ENCODE measurements at regions not wholly inside any gene's neighbourhood (a gene's known extent, or its start where the extent isn't known, plus 50 kb on each side); places are given as distances from the start of the nearest gene placed in this dataset.

GRCh38 chr13:89925107-89925506 lies 1422.4 kb upstream of the MIR17HG start:
- Histone ChIP-seq H3K9me3 (ENCODE audit: control insufficient read depth, insufficient read depth, low read length) (no peaks in the 10 kb centered on the region), H3K27me3 (ENCODE audit: control insufficient read depth, insufficient read depth, low read length) (no peaks in the 10 kb centered on the region), H3K27ac (ENCODE audit: low read depth, low read length) (no peak overlapping the region), H3K4me1 (ENCODE audit: control insufficient read depth, insufficient read depth, low read length) (no peaks in the 10 kb centered on the region), H3K36me3 (ENCODE audit: control insufficient read depth, insufficient read depth, low read length) (no peaks in the 10 kb centered on the region), H3K4me3 (ENCODE audit: low read depth, low read length) (no peak overlapping the region)
- WGBS (ENCODE audit: insufficient coverage), result 56% methylated on average over 2 of the region's 2 CpGs
- DNase-seq (ENCODE audit: low read depth in 4 of 6, low spot score in 6 of 6), result peak in 3 of 6 donors; percentile 2 to 45 (median 20)

GRCh38 chr13:89930861-89931260 lies 1416.6 kb upstream of the MIR17HG start:
- WGBS (ENCODE audit: insufficient coverage), result 89% methylated on average over 2 of the region's 2 CpGs
- Histone ChIP-seq H3K36me3 (ENCODE audit: control insufficient read depth, insufficient read depth, low read length) (no peaks in the 10 kb centered on the region), H3K4me3 (ENCODE audit: low read depth, low read length) (no peak overlapping the region), H3K4me1 (ENCODE audit: control insufficient read depth, insufficient read depth, low read length) (no peaks in the 10 kb centered on the region), H3K27ac (ENCODE audit: low read depth, low read length) (no peak overlapping the region), H3K9me3 (ENCODE audit: control insufficient read depth, insufficient read depth, low read length) (no peaks in the 10 kb centered on the region), H3K27me3 (ENCODE audit: control insufficient read depth, insufficient read depth, low read length) (no peaks in the 10 kb centered on the region)
- DNase-seq (ENCODE audit: low read depth in 4 of 6, low spot score in 6 of 6), result no peak

GRCh38 chr13:89932902-89933301 lies 1414.6 kb upstream of the MIR17HG start:
- Histone ChIP-seq H3K27ac (ENCODE audit: low read depth, low read length) (no peak overlapping the region), H3K27me3 (ENCODE audit: control insufficient read depth, insufficient read depth, low read length) (no peaks in the 10 kb centered on the region), H3K36me3 (ENCODE audit: control insufficient read depth, insufficient read depth, low read length) (no peaks in the 10 kb centered on the region), H3K4me1 (ENCODE audit: control insufficient read depth, insufficient read depth, low read length) (no peaks in the 10 kb centered on the region), H3K9me3 (ENCODE audit: control insufficient read depth, insufficient read depth, low read length) (no peaks in the 10 kb centered on the region), H3K4me3 (ENCODE audit: low read depth, low read length) (no peak overlapping the region)
- DNase-seq (ENCODE audit: low read depth in 4 of 6, low spot score in 6 of 6), result no peak
- WGBS (ENCODE audit: insufficient coverage), result 100% methylated on average over 2 of the region's 8 CpGs

- H3K36me3 ChIP-seq (ENCODE audit: control insufficient read depth, insufficient read depth, low read length), result no peaks in the 10 kb centered on the region
- no peak for DNase-seq (ENCODE audit: low read depth in 4 of 6, low spot score in 6 of 6)
- H3K4me3 ChIP-seq (ENCODE audit: low read depth, low read length), result no peak overlapping the region
- no peaks in the 10 kb centered on the region for H3K9me3 ChIP-seq (ENCODE audit: control insufficient read depth, insufficient read depth, low read length)
- no peak overlapping the region for H3K27ac ChIP-seq (ENCODE audit: low read depth, low read length)
- H3K27me3 ChIP-seq (ENCODE audit: control insufficient read depth, insufficient read depth, low read length), result no peaks in the 10 kb centered on the region
- H3K4me1 ChIP-seq (ENCODE audit: control insufficient read depth, insufficient read depth, low read length), result no peaks in the 10 kb centered on the region
- WGBS (ENCODE audit: insufficient coverage), result 78% methylated on average over 4 of the region's 4 CpGs
These were observed 1411.2 kb upstream of the MIR17HG start for GRCh38 chr13:89936256-89936655.

GRCh38 chr13:89937420-89937819 lies 1410.1 kb upstream of the MIR17HG start:
- Histone ChIP-seq H3K27me3 (ENCODE audit: control insufficient read depth, insufficient read depth, low read length) (no peaks in the 10 kb centered on the region), H3K27ac (ENCODE audit: low read depth, low read length) (no peak overlapping the region), H3K4me1 (ENCODE audit: control insufficient read depth, insufficient read depth, low read length) (no peaks in the 10 kb centered on the region), H3K4me3 (ENCODE audit: low read depth, low read length) (no peak overlapping the region), H3K36me3 (ENCODE audit: control insufficient read depth, insufficient read depth, low read length) (no peaks in the 10 kb centered on the region), H3K9me3 (ENCODE audit: control insufficient read depth, insufficient read depth, low read length) (no peaks in the 10 kb centered on the region)
- no peak for DNase-seq (ENCODE audit: low read depth in 4 of 6, low spot score in 6 of 6)
- no CpG with 5 or more reads among the region's 3 CpGs for WGBS (ENCODE audit: insufficient coverage)

- DNase-seq (ENCODE audit: low read depth in 4 of 6, low spot score in 6 of 6), result no peak
- WGBS (ENCODE audit: insufficient coverage), result no CpG with 5 or more reads among the region's 1 CpG
- H3K4me3 ChIP-seq (ENCODE audit: low read depth, low read length), result no peak overlapping the region
- no peaks in the 10 kb centered on the region for H3K36me3 ChIP-seq (ENCODE audit: control insufficient read depth, insufficient read depth, low read length)
- no peaks in the 10 kb centered on the region for H3K9me3 ChIP-seq (ENCODE audit: control insufficient read depth, insufficient read depth, low read length)
- H3K4me1 ChIP-seq (ENCODE audit: control insufficient read depth, insufficient read depth, low read length), result no peaks in the 10 kb centered on the region
- H3K27me3 ChIP-seq (ENCODE audit: control insufficient read depth, insufficient read depth, low read length), result no peaks in the 10 kb centered on the region
- H3K27ac ChIP-seq (ENCODE audit: low read depth, low read length), result no peak overlapping the region
These were observed 1407.1 kb upstream of the MIR17HG start for GRCh38 chr13:89940383-89940782.

GRCh38 chr13:89943139-89943538 lies 1404.3 kb upstream of the MIR17HG start:
- Histone ChIP-seq H3K27me3 (ENCODE audit: control insufficient read depth, insufficient read depth, low read length) (no peaks in the 10 kb centered on the region), H3K36me3 (ENCODE audit: control insufficient read depth, insufficient read depth, low read length) (no peaks in the 10 kb centered on the region), H3K4me3 (ENCODE audit: low read depth, low read length) (no peak overlapping the region), H3K9me3 (ENCODE audit: control insufficient read depth, insufficient read depth, low read length) (no peaks in the 10 kb centered on the region), H3K4me1 (ENCODE audit: control insufficient read depth, insufficient read depth, low read length) (no peaks in the 10 kb centered on the region), H3K27ac (ENCODE audit: low read depth, low read length) (no peak overlapping the region)
- DNase-seq (ENCODE audit: low read depth in 4 of 6, low spot score in 6 of 6), result no peak

- H3K27ac ChIP-seq (ENCODE audit: low read depth, low read length), result no peak overlapping the region
- no peaks in the 10 kb centered on the region for H3K27me3 ChIP-seq (ENCODE audit: control insufficient read depth, insufficient read depth, low read length)
- H3K9me3 ChIP-seq (ENCODE audit: control insufficient read depth, insufficient read depth, low read length), result peaks cover 3% of the 10 kb centered on the region
- H3K36me3 ChIP-seq (ENCODE audit: control insufficient read depth, insufficient read depth, low read length), result no peaks in the 10 kb centered on the region
- no peak for DNase-seq (ENCODE audit: low read depth in 4 of 6, low spot score in 6 of 6)
- H3K4me3 ChIP-seq (ENCODE audit: low read depth, low read length), result no peak overlapping the region
- H3K4me1 ChIP-seq (ENCODE audit: control insufficient read depth, insufficient read depth, low read length), result no peaks in the 10 kb centered on the region
These were observed 1397.3 kb upstream of the MIR17HG start for GRCh38 chr13:89950225-89950624.

GRCh38 chr13:89951341-89951740 lies 1396.1 kb upstream of the MIR17HG start:
- Histone ChIP-seq H3K27me3 (ENCODE audit: control insufficient read depth, insufficient read depth, low read length) (no peaks in the 10 kb centered on the region), H3K4me3 (ENCODE audit: low read depth, low read length) (no peak overlapping the region), H3K4me1 (ENCODE audit: control insufficient read depth, insufficient read depth, low read length) (no peaks in the 10 kb centered on the region), H3K9me3 (ENCODE audit: control insufficient read depth, insufficient read depth, low read length) (peaks cover 3% of the 10 kb centered on the region), H3K36me3 (ENCODE audit: control insufficient read depth, insufficient read depth, low read length) (no peaks in the 10 kb centered on the region), H3K27ac (ENCODE audit: low read depth, low read length) (no peak overlapping the region)
- WGBS (ENCODE audit: insufficient coverage), result 94% methylated on average over 3 of the region's 3 CpGs
- no peak for DNase-seq (ENCODE audit: low read depth in 4 of 6, low spot score in 6 of 6)

GRCh38 chr13:89953581-89953980 lies 1393.9 kb upstream of the MIR17HG start:
- Histone ChIP-seq H3K27ac (ENCODE audit: low read depth, low read length) (no peak overlapping the region), H3K36me3 (ENCODE audit: control insufficient read depth, insufficient read depth, low read length) (no peaks in the 10 kb centered on the region), H3K4me1 (ENCODE audit: control insufficient read depth, insufficient read depth, low read length) (no peaks in the 10 kb centered on the region), H3K9me3 (ENCODE audit: control insufficient read depth, insufficient read depth, low read length) (peaks cover 3% of the 10 kb centered on the region), H3K4me3 (ENCODE audit: low read depth, low read length) (no peak overlapping the region), H3K27me3 (ENCODE audit: control insufficient read depth, insufficient read depth, low read length) (no peaks in the 10 kb centered on the region)
- no peak for DNase-seq (ENCODE audit: low read depth in 4 of 6, low spot score in 6 of 6)
- no CpG with 5 or more reads among the region's 3 CpGs for WGBS (ENCODE audit: insufficient coverage)

Measured in spinal cord (tissue), 9 donors.